Common myeloid progenitor, CD34-positive (primary cell): ENCODE measurements at regions not wholly inside any gene's neighbourhood (a gene's known extent, or its start where the extent isn't known, plus 50 kb on each side); places are given as distances from the start of the nearest gene placed in this dataset.

ENCODE experiments used
- CTCF ChIA-PET: fragments of 350-600 bp; sonication (Branson Sonifier 250); formaldehyde crosslinking; loops from one replicate; lab custom pipeline; 2021; ENCODE audit warnings: antibody characterized with exemption; lab: Charles Lee
- POLR2A ChIA-PET: fragments of 350-600 bp; sonication (Branson Sonifier 250); formaldehyde crosslinking; loops from one replicate; lab custom pipeline; 2021; ENCODE audit warnings: antibody characterized with exemption; lab: Charles Lee
- DNase-seq, 3 donors: peaks; one replicate each; pipeline versions ENCODE4 v3.0.0 to v3.0.0-alpha.2; 2013
- H3K27ac ChIP-seq, 2 experiments: 1 replicate in 1 of 2; 2 replicates in 1 of 2; pipeline ENCODE4 v1.7.0; 2013; ENCODE audit warnings: inconsistent platforms in 2 of 2, low read length in 2 of 2, mild to moderate bottlenecking in 2 of 2, low read depth in 1 of 2, moderate library complexity in 1 of 2; ENCODE audit not compliant: severe bottlenecking in 2 of 2, insufficient read depth in 1 of 2, poor library complexity in 1 of 2
- H3K27me3 ChIP-seq, 5 experiments: replicated peaks in 2 of 5; 1 replicate in 3 of 5; 2 replicates in 2 of 5; pipeline versions ENCODE4 v1.6.1 to v1.7.0; 2013; ENCODE audit warnings: low read length in 4 of 5, mild to moderate bottlenecking in 2 of 5, moderate library complexity in 2 of 5, inconsistent platforms in 1 of 5; ENCODE audit not compliant: insufficient read depth in 5 of 5, control insufficient read depth in 4 of 5
- H3K36me3 ChIP-seq, 4 experiments: 1 replicate in 2 of 4; 2 replicates in 2 of 4; pipeline versions ENCODE4 v1.6.1 to v1.7.0; 2013; ENCODE audit warnings: low read length in 3 of 4, control low read depth in 1 of 4, mild to moderate bottlenecking in 1 of 4; ENCODE audit not compliant: control insufficient read depth in 4 of 4, insufficient read depth in 4 of 4
- H3K4me1 ChIP-seq, 4 experiments: 1 replicate in 3 of 4; 2 replicates in 1 of 4; pipeline versions ENCODE4 v1.6.1 to v1.7.1; 2013; ENCODE audit warnings: low read length in 3 of 4, mild to moderate bottlenecking in 3 of 4, control low read depth in 1 of 4, inconsistent platforms in 1 of 4, moderate library complexity in 1 of 4; ENCODE audit not compliant: control insufficient read depth in 4 of 4, insufficient read depth in 4 of 4; ENCODE audit errors: control extremely low read depth in 1 of 4
- H3K4me3 ChIP-seq, 7 experiments: 1 replicate in 4 of 7; 2 replicates in 3 of 7; pipeline versions ENCODE4 v1.5.1 to v1.7.0; 2013; ENCODE audit warnings: mild to moderate bottlenecking in 7 of 7, low read length in 6 of 7, moderate library complexity in 6 of 7, inconsistent platforms in 2 of 7, low read depth in 2 of 7, control low read depth in 1 of 7; ENCODE audit not compliant: insufficient read depth in 4 of 7, control insufficient read depth in 1 of 7; ENCODE audit errors: extremely low read depth in 1 of 7
- H3K9me3 ChIP-seq, 5 experiments: 1 replicate in 4 of 5; 2 replicates in 1 of 5; pipeline versions ENCODE4 v1.6.1 to v1.7.1; 2013; ENCODE audit warnings: low read length in 4 of 5, mild to moderate bottlenecking in 2 of 5, inconsistent platforms in 1 of 5, low read depth in 1 of 5, moderate library complexity in 1 of 5; ENCODE audit not compliant: control insufficient read depth in 4 of 5, insufficient read depth in 2 of 5; ENCODE audit errors: control extremely low read depth in 1 of 5
- WGBS: methylation state at CpG from one replicate; pipeline ENCODE4 v1.1.5; 2013; ENCODE audit not compliant: insufficient coverage; 5-methylcytosine and 5-hydroxymethylcytosine counted together

DNA sequence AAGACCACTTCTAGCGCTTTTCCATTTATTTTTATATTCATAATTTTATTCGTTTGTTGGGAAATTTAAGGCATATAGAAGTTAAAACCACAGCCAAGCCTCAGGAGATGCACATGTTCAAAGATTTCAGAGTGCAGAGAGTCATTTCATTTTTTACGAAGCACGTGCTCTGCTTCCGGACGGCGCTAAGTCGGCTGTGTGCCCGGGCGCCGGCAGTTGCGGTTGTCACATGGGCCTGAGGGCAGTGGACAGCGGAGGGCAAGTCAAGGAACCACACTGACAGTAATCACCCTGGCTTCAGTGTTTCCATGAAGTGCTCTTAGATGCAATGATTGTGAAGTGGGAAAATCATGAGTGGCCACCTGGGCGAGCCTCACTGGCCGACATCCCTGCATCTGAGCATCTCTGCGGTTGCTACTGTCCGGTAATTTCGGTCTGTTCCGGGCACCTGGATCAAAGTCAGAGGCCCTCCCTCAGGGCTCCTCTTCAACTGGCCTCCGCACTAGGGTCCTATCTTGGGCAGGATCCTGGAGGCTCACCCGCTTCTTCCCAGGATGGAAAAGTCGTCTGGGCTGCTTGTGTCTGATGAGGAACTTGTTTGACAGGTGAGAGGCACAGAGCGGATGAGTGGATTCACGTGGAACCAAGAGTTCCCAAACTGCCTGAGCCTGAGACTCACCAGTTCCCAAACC, 90.8 kb downstream of the DACT2 start:
- POLR2A ChIA-PET, result no interaction called here
- 95% methylated on average over 20 of the region's 24 CpGs for WGBS
- H3K27me3 ChIP-seq, result peaks cover 2 to 38% (median 12%) of the 10 kb centered on the region in 5 experiments
- no peak overlapping the region for H3K4me3 ChIP-seq
- peaks cover 0 to 2% (median 0%) of the 10 kb centered on the region in 5 experiments for H3K9me3 ChIP-seq
- no peaks in the 10 kb centered on the region for H3K4me1 ChIP-seq
- DNase-seq, result no peak
- no peaks in the 10 kb centered on the region for H3K36me3 ChIP-seq
- no peak overlapping the region for H3K27ac ChIP-seq
- CTCF ChIA-PET, result interaction anchor here (1.0 kb wide), 1 partner anchor 11 kb away, joined by 3 read pairs; no protein-coding TSS in a partner anchor

DNA sequence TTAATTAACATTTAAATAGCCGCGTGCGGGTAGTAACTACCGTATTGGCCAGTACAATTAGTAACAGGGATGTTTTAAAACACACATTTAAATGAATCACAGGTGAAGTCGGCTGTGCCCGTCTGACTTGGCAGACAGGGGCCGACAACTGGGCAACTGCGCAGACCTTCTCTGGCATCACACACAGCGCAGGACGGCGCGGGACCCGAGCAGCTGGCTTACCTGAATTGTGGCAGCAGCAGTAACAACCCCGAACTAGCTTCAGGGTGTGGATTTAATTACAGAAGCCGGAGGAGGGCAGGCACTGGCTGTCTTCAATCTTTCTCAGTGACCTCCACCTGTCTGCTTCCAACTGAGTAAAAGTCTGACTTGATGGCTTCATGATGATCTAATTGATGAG, 91.7 kb downstream of the DACT2 start:
- ChIA-PET POLR2A (no interaction called here), CTCF (interaction anchor here (1.0 kb wide), 1 partner anchor 10 kb away, joined by 3 read pairs; no protein-coding TSS in a partner anchor)
- Histone ChIP-seq H3K4me1 (no peaks in the 10 kb centered on the region), H3K36me3 (no peaks in the 10 kb centered on the region), H3K4me3 (no peak overlapping the region), H3K27ac (no peak overlapping the region), H3K27me3 (peaks cover 2 to 30% (median 12%) of the 10 kb centered on the region in 5 experiments), H3K9me3 (peaks cover 0 to 3% (median 0%) of the 10 kb centered on the region in 5 experiments)
- DNase-seq, result no peak
- WGBS, result 96% methylated on average over 9 of the region's 15 CpGs

DNA sequence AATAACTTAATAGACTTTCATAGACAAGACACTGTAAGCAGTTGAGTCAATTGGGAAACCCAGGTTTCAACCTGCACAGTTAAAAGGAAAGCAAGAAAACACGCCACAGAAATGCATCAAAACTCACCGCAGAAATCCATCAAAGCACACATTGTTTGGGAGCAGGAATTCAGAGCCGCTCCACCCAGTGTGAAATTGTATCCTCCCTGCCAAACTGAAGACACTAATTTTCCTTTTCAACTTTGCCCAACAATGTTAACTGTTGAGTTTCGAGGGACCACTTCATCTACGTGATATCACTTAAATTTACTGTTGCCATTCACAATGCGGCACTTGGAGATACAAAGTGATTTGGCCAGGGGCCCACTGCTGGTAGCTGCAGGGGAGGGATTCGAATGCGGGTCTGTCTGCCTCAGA, 92.7 kb downstream of the DACT2 start:
- no peaks in the 10 kb centered on the region for H3K4me1 ChIP-seq
- ChIA-PET CTCF (no interaction called here), POLR2A (no interaction called here)
- no peak for DNase-seq
- no peak overlapping the region for H3K27ac ChIP-seq
- H3K4me3 ChIP-seq, result no peak overlapping the region
- H3K27me3 ChIP-seq, result peaks cover 0 to 23% (median 7%) of the 10 kb centered on the region in 5 experiments
- H3K36me3 ChIP-seq, result no peaks in the 10 kb centered on the region
- WGBS, result 83% methylated on average over 4 of the region's 8 CpGs
- peaks cover 0 to 3% (median 0%) of the 10 kb centered on the region in 5 experiments for H3K9me3 ChIP-seq

DNA sequence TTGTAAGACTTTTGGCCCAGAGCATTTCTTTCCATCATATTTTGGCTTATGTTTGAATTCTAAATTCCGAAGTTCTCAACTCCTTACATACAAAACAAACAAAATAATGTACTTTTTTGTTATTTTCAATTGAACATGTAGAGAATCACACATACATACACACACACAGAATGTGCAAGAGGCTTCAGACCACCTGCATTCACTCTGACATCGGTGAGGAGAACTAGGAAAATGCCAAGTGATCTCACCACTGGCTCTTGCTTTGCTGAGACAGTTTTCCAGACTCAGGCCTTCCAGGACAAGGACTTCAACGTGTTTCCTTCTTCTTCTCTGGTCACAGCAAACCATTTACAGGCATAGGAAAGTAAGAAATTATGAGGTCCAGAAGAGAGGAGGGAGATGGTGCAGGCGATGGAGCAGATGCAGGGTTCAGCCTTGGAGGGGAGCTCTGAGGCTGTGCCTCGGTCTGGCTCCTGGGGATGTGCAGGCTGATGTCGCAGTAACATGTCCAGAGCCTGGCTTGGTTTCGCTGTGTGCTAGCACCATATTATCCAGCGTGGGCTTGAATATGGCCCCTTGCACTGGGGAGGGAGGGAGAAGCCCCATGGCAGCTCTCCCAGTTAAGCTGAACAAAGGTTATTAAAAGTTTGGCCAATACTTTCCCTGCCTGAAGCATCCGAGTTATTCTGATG, 93.4 kb downstream of the DACT2 start:
- Histone ChIP-seq H3K36me3 (no peaks in the 10 kb centered on the region), H3K27ac (no peak overlapping the region), H3K9me3 (peaks cover 0 to 3% (median 0%) of the 10 kb centered on the region in 5 experiments), H3K4me3 (no peak overlapping the region), H3K4me1 (no peaks in the 10 kb centered on the region), H3K27me3 (peaks cover 0 to 17% (median 4%) of the 10 kb centered on the region in 5 experiments)
- 85% methylated on average over 6 of the region's 9 CpGs for WGBS
- ChIA-PET CTCF (no interaction called here), POLR2A (no interaction called here)
- DNase-seq, result no peak

DNA sequence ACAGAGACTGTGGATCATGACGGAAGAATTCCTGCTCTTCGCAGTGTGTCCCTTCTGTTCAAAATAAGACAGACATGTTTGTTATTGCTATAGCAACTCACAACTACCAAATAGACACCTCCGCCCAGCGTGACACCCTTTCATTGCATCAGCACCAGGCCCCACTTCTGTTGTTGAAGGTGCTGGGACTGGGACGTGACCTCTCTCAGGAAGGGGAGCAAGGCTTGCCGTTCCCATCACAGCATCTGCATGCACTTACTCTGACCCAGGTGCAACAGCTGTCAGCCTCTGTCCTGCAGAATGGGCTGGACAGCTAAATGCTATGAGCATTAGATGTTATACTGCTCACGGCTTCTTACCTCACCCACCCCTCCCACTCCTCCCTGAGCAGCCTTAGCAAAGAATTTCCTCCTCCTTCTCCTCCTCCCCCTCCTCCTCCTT, 94.1 kb downstream of the DACT2 start:
- peaks cover 0 to 12% (median 3%) of the 10 kb centered on the region in 5 experiments for H3K27me3 ChIP-seq
- 55% methylated on average over 6 of the region's 7 CpGs for WGBS
- peaks cover 0 to 3% (median 0%) of the 10 kb centered on the region in 5 experiments for H3K9me3 ChIP-seq
- H3K4me3 ChIP-seq, result no peak overlapping the region
- CTCF ChIA-PET, result no interaction called here
- no peak for DNase-seq
- POLR2A ChIA-PET, result no interaction called here
- no peak overlapping the region for H3K27ac ChIP-seq
- no peaks in the 10 kb centered on the region for H3K36me3 ChIP-seq
- H3K4me1 ChIP-seq, result no peaks in the 10 kb centered on the region

DNA sequence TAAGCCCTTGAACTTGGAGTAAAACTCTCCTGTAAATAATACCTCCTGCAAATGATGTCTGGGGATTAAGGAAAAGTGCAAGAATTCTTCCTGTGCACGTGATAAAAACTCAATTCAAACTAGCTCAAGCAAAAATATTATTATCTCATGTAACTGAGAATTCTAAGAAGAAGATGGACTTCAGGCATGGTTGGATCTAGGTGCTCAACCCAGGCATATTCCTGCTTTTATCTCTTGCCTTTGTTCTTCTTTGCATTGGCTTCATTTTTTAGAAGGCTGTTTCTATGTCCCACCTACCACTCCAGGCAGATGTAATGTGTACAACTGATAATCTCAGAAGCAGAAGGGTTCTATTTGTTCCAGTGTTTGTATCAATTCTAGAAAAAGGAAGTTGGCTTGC, 95.8 kb downstream of the DACT2 start:
- ChIA-PET POLR2A (no interaction called here), CTCF (no interaction called here)
- no peak overlapping the region for H3K4me3 ChIP-seq
- peaks cover 0 to 3% (median 0%) of the 10 kb centered on the region in 5 experiments for H3K9me3 ChIP-seq
- H3K27me3 ChIP-seq, result peaks cover 0 to 17% (median 3%) of the 10 kb centered on the region in 5 experiments
- H3K36me3 ChIP-seq, result no peaks in the 10 kb centered on the region
- H3K4me1 ChIP-seq, result no peaks in the 10 kb centered on the region
- DNase-seq, result no peak
- no peak overlapping the region for H3K27ac ChIP-seq
- no CpG with 5 or more reads among the region's 1 CpG for WGBS

DNA sequence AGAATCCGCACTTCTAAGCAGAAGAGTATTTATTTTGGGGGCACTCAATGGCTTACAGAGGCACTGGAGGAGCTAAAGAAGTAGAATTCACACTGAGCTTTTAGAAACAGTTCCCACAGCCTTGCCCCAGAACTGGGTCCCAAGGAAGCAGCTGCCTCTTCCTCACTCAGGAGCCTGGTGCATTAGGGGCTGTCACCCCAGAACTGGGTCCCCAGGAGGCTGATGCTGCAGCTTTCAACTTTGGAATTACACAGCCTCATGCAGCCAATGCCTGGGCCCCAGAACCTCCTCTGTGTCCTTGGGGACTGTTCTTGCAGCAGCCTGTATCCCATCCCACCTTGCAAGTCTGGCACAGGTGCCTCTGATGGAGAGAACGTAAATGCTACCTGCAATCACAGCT, 96.4 kb downstream of the DACT2 start:
- H3K27me3 ChIP-seq, result peaks cover 0 to 17% (median 3%) of the 10 kb centered on the region in 5 experiments
- CTCF ChIA-PET, result no interaction called here
- no peak overlapping the region for H3K4me3 ChIP-seq
- WGBS, result 100% methylated on average over 2 of the region's 2 CpGs
- no peaks in the 10 kb centered on the region for H3K36me3 ChIP-seq
- no peak overlapping the region for H3K27ac ChIP-seq
- POLR2A ChIA-PET, result no interaction called here
- H3K9me3 ChIP-seq, result peaks cover 0 to 3% (median 0%) of the 10 kb centered on the region in 5 experiments
- no peaks in the 10 kb centered on the region for H3K4me1 ChIP-seq
- DNase-seq, result no peak
